ENCODE measurements at regions not wholly inside any gene's neighbourhood (a gene's known extent, or its start where the extent isn't known, plus 50 kb on each side); places are given as distances from the start of the nearest gene placed in this dataset.

- H3K79me2 ChIP-seq: no peaks in the 10 kb centered on the region
- H3K27me3 ChIP-seq (ENCODE audit: control insufficient read depth, insufficient read depth, low read length): no peaks in the 10 kb centered on the region
- no peak overlapping the region for H2AFZ ChIP-seq
- no peak overlapping the region for H3K4me3 ChIP-seq (ENCODE audit: low read depth, low read length)
- no peaks in the 10 kb centered on the region for H3K36me3 ChIP-seq (ENCODE audit: control insufficient read depth, insufficient read depth, low read length)
- TF ChIP-seq CTCF (IDR thresholded peaks at IDR 0.05): no peak
- H3K9me3 ChIP-seq (ENCODE audit: control insufficient read depth, low read length): no peaks in the 10 kb centered on the region
- no peak overlapping the region for H3K27ac ChIP-seq
- no peaks in the 10 kb centered on the region for H3K4me1 ChIP-seq
- no peak overlapping the region for H3K9ac ChIP-seq
- H3K4me2 ChIP-seq (ENCODE audit: low read length): no peak overlapping the region
Measured at GRCh38 chr3:23644099-23644498, 161.7 kb upstream of the UBE2E1 start.

DNA sequence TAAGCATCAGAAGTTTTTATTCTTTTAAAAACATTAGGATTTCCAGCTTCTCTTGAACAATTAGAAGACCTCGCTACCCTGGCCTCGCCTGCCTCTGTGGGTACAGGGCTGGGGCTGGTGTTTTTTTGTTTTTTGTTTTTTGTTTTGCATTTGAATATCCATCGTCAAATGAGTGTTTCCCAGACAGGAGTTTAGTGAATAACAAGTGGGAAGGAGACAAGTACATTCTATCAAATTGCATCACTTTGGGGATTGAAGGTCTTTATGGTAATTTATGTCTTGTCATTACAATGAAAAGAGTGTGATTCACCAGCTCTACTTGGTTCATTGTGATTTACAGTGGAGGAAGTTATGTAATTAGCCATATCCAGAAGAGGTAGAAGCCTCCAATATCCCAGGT is 161.1 kb upstream of the UBE2E1 start:
- Histone ChIP-seq H3K9ac (no peak overlapping the region), H3K79me2 (no peaks in the 10 kb centered on the region), H3K4me3 (ENCODE audit: low read depth, low read length) (no peak overlapping the region), H3K4me2 (ENCODE audit: low read length) (no peak overlapping the region), H3K27me3 (ENCODE audit: control insufficient read depth, insufficient read depth, low read length) (no peaks in the 10 kb centered on the region), H3K36me3 (ENCODE audit: control insufficient read depth, insufficient read depth, low read length) (no peaks in the 10 kb centered on the region), H3K27ac (no peak overlapping the region), H2AFZ (no peak overlapping the region), H3K9me3 (ENCODE audit: control insufficient read depth, low read length) (no peaks in the 10 kb centered on the region), H3K4me1 (no peaks in the 10 kb centered on the region)
- no peak for TF ChIP-seq CTCF (IDR thresholded peaks at IDR 0.05)

- H3K27ac ChIP-seq: no peak overlapping the region
Measured at GRCh38 chr3:23645533-23646183, 160.1 kb upstream of the UBE2E1 start.

GRCh38 chr3:23646184-23646920 is 159.4 kb upstream of the UBE2E1 start:
- Histone ChIP-seq H3K27ac (no peak overlapping the region), H2AFZ (no peak overlapping the region), H3K4me2 (ENCODE audit: low read length) (no peak overlapping the region), H3K9ac (no peak overlapping the region), H3K79me2 (no peaks in the 10 kb centered on the region), H3K27me3 (ENCODE audit: control insufficient read depth, insufficient read depth, low read length) (no peaks in the 10 kb centered on the region), H3K4me1 (no peaks in the 10 kb centered on the region), H3K9me3 (ENCODE audit: control insufficient read depth, low read length) (no peaks in the 10 kb centered on the region), H3K36me3 (ENCODE audit: control insufficient read depth, insufficient read depth, low read length) (no peaks in the 10 kb centered on the region), H3K4me3 (ENCODE audit: low read depth, low read length) (no peak overlapping the region)
- no peak for TF ChIP-seq CTCF (IDR thresholded peaks at IDR 0.05)

More at GRCh38 chr3:23645533-23646183, 160.1 kb upstream of the UBE2E1 start:
- H3K79me2 ChIP-seq: no peaks in the 10 kb centered on the region
- no peaks in the 10 kb centered on the region for H3K4me1 ChIP-seq
- TF ChIP-seq CTCF (IDR thresholded peaks at IDR 0.05): no peak
- no peak overlapping the region for H3K4me3 ChIP-seq (ENCODE audit: low read depth, low read length)
- no peak overlapping the region for H3K9ac ChIP-seq
- H3K9me3 ChIP-seq (ENCODE audit: control insufficient read depth, low read length): no peaks in the 10 kb centered on the region
- H3K4me2 ChIP-seq (ENCODE audit: low read length): no peak overlapping the region
- no peaks in the 10 kb centered on the region for H3K36me3 ChIP-seq (ENCODE audit: control insufficient read depth, insufficient read depth, low read length)
- no peak overlapping the region for H2AFZ ChIP-seq
- H3K27me3 ChIP-seq (ENCODE audit: control insufficient read depth, insufficient read depth, low read length): no peaks in the 10 kb centered on the region
